Left renal cortex interstitium (tissue), 4 donors: ENCODE measurements at regions not wholly inside any gene's neighbourhood (a gene's known extent, or its start where the extent isn't known, plus 50 kb on each side); places are given as distances from the start of the nearest gene placed in this dataset.

ENCODE experiments used
- DNase-seq, 4 donors: peaks; one replicate each; pipeline ENCODE4 v3.0.0-alpha.2; 2013; ENCODE audit warnings: low read depth in 4 of 4, low spot score in 2 of 4, missing footprints in 1 of 4

GRCh38 chr7:98679741-98680140 is 62.7 kb downstream of the NPTX2 start:
- no peak for DNase-seq

GRCh38 chr7:98681511-98681910 is 64.4 kb downstream of the NPTX2 start:
- DNase-seq = no peak

- DNase-seq = no peak
Observed at GRCh38 chr7:98681951-98682350, 64.9 kb downstream of the NPTX2 start.

GRCh38 chr7:98683514-98683913 is 66.4 kb downstream of the NPTX2 start:
- no peak for DNase-seq

GRCh38 chr7:98685541-98685940 is 68.5 kb downstream of the NPTX2 start:
- no peak for DNase-seq

- DNase-seq = no peak
Observed at GRCh38 chr7:98686466-98687080, 69.5 kb downstream of the NPTX2 start.

- DNase-seq = no peak
Observed at GRCh38 chr7:98687111-98687751, 70.1 kb downstream of the NPTX2 start.

GRCh38 chr7:98691619-98692018 is 74.5 kb downstream of the NPTX2 start:
- no peak for DNase-seq

GRCh38 chr7:98697083-98697482 is 80.0 kb downstream of the NPTX2 start:
- DNase-seq = no peak

- no peak for DNase-seq
Observed at GRCh38 chr7:98697485-98698240, 80.6 kb downstream of the NPTX2 start.

GRCh38 chr7:98698976-98699375 is 81.9 kb downstream of the NPTX2 start:
- no peak for DNase-seq

- no peak for DNase-seq
Observed at GRCh38 chr7:98700533-98700932, 83.4 kb downstream of the NPTX2 start.

GRCh38 chr7:98701372-98701771 is 84.3 kb downstream of the NPTX2 start:
- DNase-seq = no peak

GRCh38 chr7:98702021-98702420 is 84.9 kb downstream of the NPTX2 start:
- no peak for DNase-seq

- DNase-seq = no peak
Observed at GRCh38 chr7:98703916-98704315, 86.8 kb downstream of the NPTX2 start.

GRCh38 chr7:98705626-98706025 is 88.5 kb downstream of the NPTX2 start:
- DNase-seq = no peak

- DNase-seq = no peak
Observed at GRCh38 chr7:98707076-98707475, 90.0 kb downstream of the NPTX2 start.

GRCh38 chr7:98711945-98712344 is 94.9 kb downstream of the NPTX2 start:
- no peak for DNase-seq

- no peak for DNase-seq
Observed at GRCh38 chr7:98713165-98713810, 96.2 kb downstream of the NPTX2 start.

- no peak for DNase-seq
Observed at GRCh38 chr7:98719396-98719795, 102.3 kb downstream of the NPTX2 start.

GRCh38 chr7:98722402-98722801 is 105.3 kb downstream of the NPTX2 start:
- no peak for DNase-seq
